ENCODE measurements at regions not wholly inside any gene's neighbourhood (a gene's known extent, or its start where the extent isn't known, plus 50 kb on each side); places are given as distances from the start of the nearest gene placed in this dataset.
A peak's percentile ranks its signal among the peaks of the same experiment; 100 is the strongest.

DNA sequence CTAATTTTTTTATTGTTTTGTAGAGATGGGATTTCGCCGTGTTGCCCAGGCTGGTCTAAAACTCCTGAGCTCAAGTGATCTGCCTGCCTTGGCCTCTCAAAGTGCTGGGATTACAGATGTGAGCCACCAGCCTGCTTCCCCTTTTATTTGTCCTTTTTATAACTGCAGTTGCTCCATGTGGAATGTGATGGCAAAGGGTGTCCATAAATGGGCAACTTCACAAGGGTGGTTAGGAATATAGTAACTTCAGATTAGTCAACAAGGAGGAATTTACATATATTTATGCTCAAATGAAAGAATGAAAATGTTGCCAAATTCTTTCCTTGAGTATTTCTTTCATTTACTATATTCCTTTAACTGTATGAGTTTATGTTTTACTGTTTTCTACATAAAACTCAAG is 182.9 kb downstream of the BACH1 start:
- peaks cover 11% of the 10 kb centered on the region; the same call in 1 of the 2 replicates for H3K9me1 ChIP-seq (ENCODE audit: insufficient read depth, low read length)
- peak overlapping the region; percentile 83 for H2BK5ac ChIP-seq (ENCODE audit: low read depth, low read length, poor library complexity, severe bottlenecking)
- H3K27ac ChIP-seq (ENCODE audit: insufficient read depth, low read length): peak overlapping the region; percentile 94
- TF ChIP-seq CEBPB (IDR thresholded peaks at IDR 0.05; ENCODE audit: low read depth, low read length) (peak; percentile 3; the same call in 1 of the 2 replicates), POLR2A (IDR thresholded peaks at IDR 0.05; ENCODE audit: low read depth, low read length) (no peak)
- H2BK120ac ChIP-seq (ENCODE audit: low read depth, low read length): peak overlapping the region; percentile 91
- intact Hi-C loops (cut with micrococcal nuclease): loop anchor here (2.0 kb wide), 1 partner anchor 19 kb away; no protein-coding TSS in a partner anchor
- no peak overlapping the region for H2AK9ac ChIP-seq (replicated peaks; ENCODE audit: low read depth, low read length, poor library complexity)
- ChIA-PET POLR2A (ENCODE audit: unreplicated experiment) (no interaction called here), CTCF (interaction anchor here (0.6 kb wide), 2 partner anchors 369 to 858 kb away, joined by 3 to 4 read pairs; no protein-coding TSS in a partner anchor)
- H3K9ac ChIP-seq (ENCODE audit: low read depth, low read length): 0 out of 2 replicates have a peak overlapping the region, but pooled peaks have one; percentile 40
- no peaks in the 10 kb centered on the region for H3K9me3 ChIP-seq (ENCODE audit: control insufficient read depth, insufficient read depth, low read length)
- peaks cover 21% of the 10 kb centered on the region for H3K4me1 ChIP-seq (ENCODE audit: control insufficient read depth, insufficient read depth, low read length)
- H3K36me3 ChIP-seq (ENCODE audit: control insufficient read depth, insufficient read depth, low read length): no peaks in the 10 kb centered on the region
- DNase-seq (peak; percentile 73), ATAC-seq (ENCODE audit: low read depth) (peak; percentile 81)
- dilution Hi-C loops (cut with HindIII; ENCODE audit: low sequenced_read_pairs, unreplicated experiment): no loop called here
- H2BK20ac ChIP-seq (ENCODE audit: low read depth, low read length): peak overlapping the region; percentile 71
- H3K14ac ChIP-seq (replicated peaks; ENCODE audit: low read depth, low read length): peak overlapping the region; percentile 93; the same call in 1 of the 2 replicates
- peak overlapping the region; percentile 83 to 91 for H4K8ac ChIP-seq (ENCODE audit: low read depth in 2 of 2, low read length in 2 of 2)
- H2AFZ ChIP-seq (replicated peaks; ENCODE audit: low read length, poor library complexity): no peak overlapping the region
- H3K4me2 ChIP-seq (ENCODE audit: low read depth, low read length): no peak overlapping the region; the same call in 1 of the 2 replicates
- no TSS peak for BruUV-seq (replicated peaks)
- in situ Hi-C loops (cut with MboI; ENCODE audit: low sequenced_read_pairs): no loop called here
- H3K4ac ChIP-seq (ENCODE audit: low read depth, low read length): peak overlapping the region; percentile 81
- H3K56ac ChIP-seq (ENCODE audit: extremely low read depth, insufficient read depth, low read length): peak overlapping the region; percentile 35; the same call in 1 of the 2 replicates
- no peak overlapping the region for H2AK5ac ChIP-seq (ENCODE audit: low read depth, low read length)
- H4K91ac ChIP-seq (ENCODE audit: insufficient read depth, low read depth, low read length): peak overlapping the region; percentile 78
- peak overlapping the region; percentile 97 for H3K18ac ChIP-seq (ENCODE audit: low read depth, low read length)
- peak overlapping the region; percentile 24; the same call in 1 of the 3 replicates for H2BK15ac ChIP-seq (ENCODE audit: low read depth, low read length)
- H3K27me3 ChIP-seq (ENCODE audit: control insufficient read depth, insufficient read depth, low read length): no peaks in the 10 kb centered on the region
- no peak overlapping the region for H3K4me3 ChIP-seq (ENCODE audit: insufficient read depth, low read depth, low read length)
- H4K5ac ChIP-seq (ENCODE audit: low read depth, low read length): peak overlapping the region; percentile 96
- no CpG with 5 or more reads among the region's 2 CpGs for WGBS, 2 experiments (ENCODE audit: extremely low coverage in 2 of 2, insufficient read length in 1 of 2)
- H4K20me1 ChIP-seq (ENCODE audit: insufficient read depth, low read length): no peaks in the 10 kb centered on the region
- peaks cover 0 to 13% of the 10 kb centered on the region in 2 experiments; a peak in 2 of 4 replicates for H3K79me1 ChIP-seq (ENCODE audit: low read depth in 1 of 2, low read length in 2 of 2)
- peak overlapping the region; percentile 46; the same call in 1 of the 2 replicates for H3K23ac ChIP-seq (ENCODE audit: low read depth, low read length)
